Islet of Langerhans (tissue), 1 donor: ENCODE measurements at regions not wholly inside any gene's neighbourhood (a gene's known extent, or its start where the extent isn't known, plus 50 kb on each side); places are given as distances from the start of the nearest gene placed in this dataset.
"Not testable (repeated sequence)": the region's sequence is repeated elsewhere in the genome, so short reads cannot be mapped to it uniquely, and the experiment has no call there.

ENCODE experiments used
- FAIRE-seq: peaks from one replicate; lab custom pipeline; 2011; peaks lifted over from hg19 to GRCh38; lab: Jason Lieb, UNC

DNA sequence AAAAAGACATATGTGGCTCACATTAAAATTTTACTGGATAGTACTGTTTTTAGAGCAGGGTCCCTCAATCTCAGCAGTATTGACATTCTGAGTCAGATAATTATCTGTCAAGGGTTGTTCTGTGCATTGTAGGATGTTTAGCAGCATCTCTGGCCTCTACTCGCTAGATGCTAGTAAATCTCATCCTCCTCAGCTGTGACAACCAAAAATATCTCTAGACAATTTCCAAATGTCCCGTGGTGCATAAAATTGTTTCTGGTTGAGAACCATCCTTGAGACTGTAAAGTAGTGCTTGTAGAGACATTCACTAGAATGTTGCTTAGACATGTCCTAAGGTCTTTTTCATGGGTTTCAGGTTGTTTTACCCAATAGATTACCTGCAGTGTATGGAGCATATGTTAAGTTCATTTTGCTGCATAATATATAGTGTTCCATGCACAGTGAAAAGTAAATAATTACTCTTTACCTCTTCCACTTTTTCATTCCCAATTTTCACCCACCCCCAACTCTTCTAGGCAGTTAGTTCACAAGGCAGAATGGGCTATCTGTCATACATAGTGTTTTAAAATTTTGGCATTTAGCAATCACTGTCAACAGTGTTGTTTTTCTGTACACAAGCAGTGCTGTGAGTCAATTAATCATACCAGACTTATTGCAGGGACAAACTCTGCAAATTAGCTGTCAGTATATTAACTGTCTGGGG lies 200.2 kb upstream of the SLC38A2 start:
- FAIRE-seq: no peak

DNA sequence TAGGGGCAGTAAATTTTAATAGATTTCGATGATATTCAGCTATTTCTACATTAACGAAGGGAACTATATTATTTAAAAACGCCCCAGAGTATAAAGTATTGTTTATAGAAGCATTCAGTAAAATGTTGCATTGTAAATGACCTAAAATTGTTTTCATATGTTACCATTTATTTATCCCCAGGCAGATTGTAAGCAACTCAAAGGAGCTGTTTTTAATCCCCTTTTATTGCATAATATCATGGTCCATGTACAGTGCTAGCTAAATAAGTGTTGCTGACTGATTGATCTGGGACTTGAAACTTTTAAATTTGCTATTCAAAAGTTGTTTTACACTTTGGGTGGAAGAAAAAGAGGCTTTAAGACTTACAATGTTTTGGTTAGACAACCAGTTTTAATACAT lies 199.0 kb upstream of the SLC38A2 start:
- no peak for FAIRE-seq

DNA sequence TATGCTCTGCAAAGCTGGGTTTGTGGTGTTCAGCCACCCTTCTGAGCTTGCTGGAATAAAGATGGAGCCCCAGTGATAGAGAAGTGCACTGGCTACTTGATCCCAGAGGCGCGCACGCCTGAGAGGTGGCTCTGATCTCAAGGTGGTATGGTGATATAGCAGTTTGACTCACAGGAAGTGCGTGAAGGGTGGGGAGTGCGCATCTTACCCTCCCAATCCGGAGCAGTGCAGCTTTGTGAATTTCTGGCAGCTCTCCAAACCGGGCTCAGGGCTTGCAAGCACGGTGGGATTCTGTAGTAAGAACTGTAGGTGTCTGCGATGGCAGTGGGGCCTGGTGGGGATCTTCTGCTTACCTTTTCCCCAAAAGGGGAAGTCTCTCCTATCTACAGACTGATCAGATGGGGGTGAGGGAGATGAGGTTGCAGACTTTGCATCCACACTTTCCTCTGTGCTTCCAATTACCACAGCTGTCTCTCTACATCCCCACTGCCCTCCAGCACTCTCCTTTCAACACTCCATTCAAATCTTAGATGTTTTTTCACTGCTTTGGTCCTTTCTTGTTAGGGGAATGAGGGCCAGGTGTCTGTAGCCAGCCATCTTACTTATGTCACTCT lies 197.4 kb upstream of the SLC38A2 start:
- FAIRE-seq: no peak

DNA sequence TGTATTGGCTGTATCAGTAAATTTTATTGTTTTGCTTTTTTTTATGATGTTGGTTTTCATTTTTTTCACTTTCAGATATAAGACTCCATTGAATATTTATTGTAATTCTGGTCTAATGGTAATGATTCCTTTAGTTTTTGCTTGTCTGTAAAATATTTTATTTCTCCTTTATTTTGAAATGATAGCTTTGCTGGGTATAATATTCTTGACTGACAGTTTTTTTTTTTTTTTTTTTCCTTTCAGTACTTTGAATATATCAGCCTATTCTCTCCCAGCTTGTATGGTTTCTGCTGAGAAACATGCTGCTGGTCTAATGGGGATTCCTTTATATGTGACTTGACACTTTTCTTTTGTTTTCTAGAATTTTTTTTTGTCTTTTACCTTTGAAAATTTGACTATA lies 195.1 kb upstream of the SLC38A2 start:
- no peak for FAIRE-seq

DNA sequence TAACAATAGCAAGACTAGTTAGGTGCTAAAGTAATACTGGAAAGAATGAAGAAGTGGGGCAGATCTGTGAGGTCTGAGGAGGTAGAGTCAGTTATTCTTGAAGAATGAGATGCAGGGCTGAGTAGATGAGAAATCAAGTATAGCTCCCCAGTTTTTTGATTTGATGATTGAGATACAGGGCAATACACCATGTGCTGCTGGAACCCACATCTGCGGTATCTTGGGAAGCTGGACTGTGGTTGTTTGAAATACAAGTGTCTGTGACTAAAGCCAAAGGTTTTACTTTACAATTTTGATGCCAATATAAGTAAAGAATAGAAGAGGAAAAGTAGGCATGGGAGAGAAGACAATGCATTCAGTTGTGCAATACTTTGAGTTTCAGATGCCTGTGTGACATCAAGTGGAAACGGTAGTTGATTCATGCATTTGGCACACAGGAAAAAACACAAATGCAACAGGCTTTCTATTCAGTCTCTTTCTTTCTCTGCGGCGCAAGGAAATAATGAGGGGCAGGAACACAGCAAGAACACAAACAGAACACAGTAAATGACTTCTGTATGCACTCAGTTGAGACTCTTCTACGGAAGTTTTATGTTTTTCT lies 190.2 kb upstream of the SLC38A2 start:
- FAIRE-seq: no peak

DNA sequence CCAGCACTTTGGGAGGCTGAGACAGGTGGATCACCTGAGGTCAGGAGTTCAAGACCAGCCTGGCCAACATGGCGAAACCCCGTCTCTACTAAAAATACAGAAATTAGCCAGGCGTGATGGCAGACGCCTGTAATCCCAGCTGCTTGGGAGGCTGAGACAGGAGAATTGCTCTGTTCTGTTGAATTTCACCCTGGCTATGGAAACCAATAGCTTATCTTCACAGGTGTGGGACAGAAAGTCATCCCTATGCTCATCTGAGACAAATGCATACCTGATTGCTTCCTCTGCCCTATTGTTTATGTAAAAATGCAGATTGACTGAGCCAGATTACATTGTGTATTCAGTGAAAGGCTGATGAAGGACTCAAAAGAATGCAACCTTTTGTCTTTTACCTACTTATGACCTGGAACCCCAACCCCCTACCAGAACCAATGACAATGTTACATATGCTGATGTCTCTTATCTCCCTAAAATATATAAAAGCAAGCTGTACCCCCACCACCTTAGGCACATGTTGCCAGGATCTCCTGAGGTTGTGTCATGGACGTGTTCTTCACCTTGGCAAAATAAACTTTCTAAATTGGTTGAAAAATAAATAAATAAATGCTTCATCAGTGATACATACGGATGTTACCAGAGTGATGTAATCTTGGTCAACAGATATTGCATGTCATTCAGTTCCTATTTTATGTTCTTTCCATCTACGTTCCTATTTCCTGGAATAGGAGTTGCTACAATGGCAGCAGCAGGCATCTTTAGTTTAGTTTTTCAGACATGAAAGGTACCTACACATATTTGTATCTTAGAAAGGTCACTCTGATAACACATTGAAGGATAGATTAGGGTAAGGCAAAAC lies 189.4 kb upstream of the SLC38A2 start:
- not testable (repeated sequence) for FAIRE-seq

DNA sequence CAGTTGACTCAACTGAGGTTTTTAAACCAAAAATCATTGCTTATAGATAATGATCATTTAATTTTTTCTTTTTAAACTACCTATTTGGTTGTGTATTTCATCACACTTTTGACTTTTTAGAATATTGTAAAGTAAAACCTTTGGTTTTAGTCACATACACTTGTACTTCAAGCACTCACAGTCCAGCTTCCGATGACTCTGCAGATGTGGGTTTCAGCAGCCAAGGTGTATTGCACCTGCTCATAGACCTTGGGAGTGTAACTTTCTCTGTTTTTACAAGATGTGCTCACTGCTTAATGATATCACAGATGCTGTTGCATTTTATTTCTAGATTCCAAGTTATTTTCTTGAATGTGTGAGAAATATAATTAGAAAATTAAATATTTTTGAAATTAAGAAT lies 188.3 kb upstream of the SLC38A2 start:
- FAIRE-seq: no peak

DNA sequence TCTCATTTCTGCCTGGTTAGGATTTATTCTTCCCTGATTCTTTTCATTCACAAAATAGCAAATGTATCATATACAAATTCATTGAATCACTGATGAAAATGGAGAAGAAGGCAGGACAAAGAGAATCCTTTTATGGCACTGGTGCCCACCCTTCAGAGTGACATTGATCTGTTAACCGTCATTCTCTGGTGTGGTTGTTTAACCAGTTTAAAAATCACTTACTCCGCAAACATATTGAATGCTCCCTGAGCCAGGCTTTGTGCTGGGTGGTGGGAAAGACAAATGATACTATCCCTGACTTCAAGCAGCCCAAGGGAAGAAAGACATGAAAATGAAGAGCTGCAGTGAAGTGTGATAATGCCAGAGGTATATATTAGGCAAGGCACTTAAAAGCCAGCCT lies 187.5 kb upstream of the SLC38A2 start:
- FAIRE-seq: no peak

DNA sequence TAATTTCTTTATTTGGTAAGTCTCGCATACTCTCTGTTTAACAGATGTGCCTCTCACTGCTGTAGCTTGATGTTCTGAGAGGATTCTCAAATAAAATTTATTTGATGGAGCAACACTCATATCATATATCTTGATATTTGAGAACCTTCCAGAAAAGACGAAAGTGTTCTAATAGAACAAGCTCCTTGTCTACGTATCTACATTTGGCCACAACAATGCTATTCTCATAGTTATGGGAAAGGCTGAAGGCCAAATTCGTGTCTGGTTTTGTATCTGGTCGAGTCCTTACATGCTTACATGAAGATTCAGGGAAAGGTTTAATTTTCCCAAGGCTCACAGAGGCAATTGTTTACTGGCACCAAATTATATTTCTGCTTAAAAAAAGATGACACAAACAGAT lies 186.7 kb upstream of the SLC38A2 start:
- FAIRE-seq: no peak

DNA sequence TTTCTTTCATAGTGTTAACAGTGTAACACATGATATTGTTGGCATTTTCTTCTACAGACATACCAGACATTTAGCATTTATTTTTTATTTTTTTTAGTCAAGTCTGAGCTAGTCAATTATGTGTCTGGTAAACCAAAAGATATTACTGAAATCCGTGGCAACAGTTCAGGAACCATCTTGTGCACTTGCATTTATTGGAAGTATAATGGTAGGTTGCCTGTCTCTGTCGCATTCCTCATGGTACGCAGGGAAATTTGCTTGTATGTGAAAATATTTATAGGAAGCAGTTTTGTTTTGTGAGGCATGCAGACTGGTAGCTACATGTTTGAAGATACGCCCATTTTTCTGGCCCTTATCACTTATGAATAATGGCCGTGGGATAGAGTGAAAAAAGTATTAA lies 186.1 kb upstream of the SLC38A2 start:
- FAIRE-seq: no peak

DNA sequence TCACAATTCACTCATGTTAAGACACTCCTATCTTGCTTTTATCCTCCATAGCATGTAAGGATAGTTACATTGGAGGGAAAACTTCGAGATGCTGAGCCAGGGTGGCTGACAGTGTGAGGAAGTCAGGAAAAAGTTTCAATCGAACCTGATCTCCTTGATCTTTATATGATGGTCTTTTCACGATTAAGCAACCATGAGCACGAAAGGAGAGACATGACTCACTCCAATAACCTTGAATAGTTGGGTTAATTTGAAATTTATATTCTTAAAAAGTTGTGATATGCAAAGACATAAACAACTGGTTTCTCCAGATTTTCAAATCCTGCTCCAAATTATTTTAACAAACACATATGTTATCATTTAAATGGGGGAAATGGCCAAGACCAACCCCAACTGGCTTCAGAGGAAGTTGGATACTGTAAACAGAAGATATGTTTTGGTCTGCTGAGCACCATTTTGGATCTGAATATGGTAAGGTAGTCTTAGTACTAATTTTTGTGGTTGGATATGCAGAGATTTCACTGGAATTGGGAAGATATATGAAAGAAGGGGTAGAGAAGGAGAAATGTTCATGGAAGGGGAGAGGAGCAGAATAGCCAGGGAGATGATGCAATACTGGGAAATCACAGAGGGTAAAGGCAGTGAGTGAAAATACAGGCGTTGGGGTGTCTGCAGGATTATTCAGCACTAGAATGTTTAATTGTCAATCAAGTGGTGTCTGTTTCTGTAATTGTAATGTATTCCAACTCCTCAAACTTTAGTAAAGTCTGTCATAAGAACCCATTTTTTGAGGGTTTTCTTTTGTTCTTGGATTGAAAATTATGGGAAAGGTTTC lies 185.2 kb upstream of the SLC38A2 start:
- no peak for FAIRE-seq

DNA sequence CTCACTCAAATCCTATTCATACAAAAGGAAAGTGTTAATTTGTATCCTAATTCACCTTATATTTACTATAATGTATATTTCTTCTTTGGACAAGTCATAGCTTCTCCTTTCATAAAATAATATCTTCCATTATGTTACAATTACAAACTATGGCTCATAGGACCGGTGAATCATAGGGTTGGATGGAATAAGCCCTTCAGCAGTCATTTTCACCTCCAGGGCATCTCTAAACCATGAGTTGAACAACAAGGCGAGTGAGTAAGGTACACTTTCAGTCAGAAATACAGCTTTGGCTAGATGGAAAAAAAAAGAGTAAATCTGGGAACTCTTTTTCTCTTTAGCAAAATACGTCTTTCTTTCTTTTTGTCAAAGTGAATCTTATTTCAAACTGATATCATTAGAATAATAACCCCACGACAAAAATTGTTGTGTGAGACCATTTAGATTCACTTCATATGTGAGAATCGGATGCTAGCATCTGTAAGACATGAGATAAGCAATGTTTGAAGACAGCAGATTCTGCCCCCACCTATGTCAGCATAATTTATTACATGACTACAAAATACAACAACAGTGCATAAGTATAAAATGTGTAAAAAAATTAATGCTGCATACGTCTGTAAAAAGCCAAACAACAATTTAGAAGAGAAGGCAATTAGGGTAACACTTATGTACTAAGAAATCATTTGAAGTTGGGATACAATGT lies 184.4 kb upstream of the SLC38A2 start:
- no peak for FAIRE-seq

DNA sequence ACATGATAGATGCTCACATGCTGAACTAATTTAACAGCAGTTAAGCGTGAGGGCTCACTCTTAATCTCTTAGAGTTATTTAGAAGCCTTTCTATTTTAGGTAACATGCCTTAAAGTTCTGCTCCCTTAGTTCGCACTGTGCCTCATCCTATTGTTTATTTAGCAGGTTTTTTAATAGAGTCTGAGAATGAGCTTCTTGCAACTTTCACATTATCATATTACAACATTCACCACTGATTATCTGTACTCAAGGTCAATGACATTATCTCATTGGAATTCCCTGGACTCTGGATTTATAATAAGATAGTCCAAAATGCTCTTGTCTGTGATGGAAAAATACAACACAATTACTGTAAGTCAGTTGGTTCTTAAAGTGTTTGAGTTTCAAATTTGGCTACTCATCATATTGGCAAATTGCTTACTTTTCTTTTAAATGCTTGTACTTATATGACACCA lies 183.6 kb upstream of the SLC38A2 start:
- FAIRE-seq: peak; percentile 47

DNA sequence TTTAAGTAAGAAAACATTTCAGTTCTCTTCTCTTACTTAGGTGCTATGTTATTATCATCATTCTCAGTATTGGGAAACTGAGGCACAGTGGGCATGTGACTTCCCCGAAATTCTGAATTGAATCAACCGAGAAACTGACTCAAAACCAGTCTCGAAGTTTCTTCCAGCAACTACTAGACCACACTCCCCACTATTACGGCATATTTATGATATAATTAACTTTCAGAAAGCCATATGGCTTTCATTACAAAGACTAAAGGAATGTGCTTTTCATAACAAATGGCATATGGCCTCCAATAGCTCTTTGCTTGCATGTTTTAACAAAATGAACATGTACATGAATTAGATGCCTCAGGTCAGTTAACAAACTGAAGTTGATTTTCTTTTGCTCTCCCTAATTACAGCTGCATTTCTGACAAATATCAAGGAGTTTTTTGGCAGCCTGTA lies 182.9 kb upstream of the SLC38A2 start:
- no peak for FAIRE-seq

DNA sequence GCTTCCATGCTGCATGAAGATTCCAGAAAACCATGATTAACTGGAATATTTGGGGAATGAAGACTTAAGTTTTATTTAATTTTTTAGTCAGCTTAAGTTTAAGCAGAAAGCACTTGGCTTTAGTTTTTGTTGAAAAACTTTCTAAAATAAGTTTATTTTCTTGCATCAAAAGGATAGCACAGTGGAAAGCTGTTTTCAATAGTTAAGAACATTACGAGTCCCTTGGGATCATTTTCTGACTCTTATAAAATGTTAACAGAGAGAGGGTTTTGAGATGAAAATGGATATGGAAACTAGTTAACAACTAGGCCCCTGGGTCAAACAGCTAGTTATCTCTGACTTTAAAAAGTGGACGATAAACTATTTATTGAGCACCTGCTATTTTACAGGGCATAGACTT lies 181.9 kb upstream of the SLC38A2 start:
- no peak for FAIRE-seq

DNA sequence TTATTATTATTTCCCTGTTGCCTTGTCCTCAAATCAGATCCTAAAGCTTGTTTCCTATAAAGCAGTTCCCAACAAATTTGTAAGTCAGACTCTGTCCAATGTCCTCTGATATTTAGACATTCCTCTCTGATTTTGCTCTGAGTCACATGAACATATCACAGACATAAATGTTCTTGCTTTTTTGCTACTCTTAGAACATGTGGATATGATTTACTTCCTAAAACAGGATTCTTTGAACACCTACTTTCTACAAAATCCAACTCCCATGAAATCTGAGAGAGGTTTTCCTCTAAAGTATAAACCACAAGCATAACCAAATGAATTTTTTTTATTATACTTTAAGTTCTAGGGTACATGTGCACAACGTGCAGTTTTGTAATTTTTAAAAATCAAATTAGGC lies 181.3 kb upstream of the SLC38A2 start:
- FAIRE-seq: no peak

DNA sequence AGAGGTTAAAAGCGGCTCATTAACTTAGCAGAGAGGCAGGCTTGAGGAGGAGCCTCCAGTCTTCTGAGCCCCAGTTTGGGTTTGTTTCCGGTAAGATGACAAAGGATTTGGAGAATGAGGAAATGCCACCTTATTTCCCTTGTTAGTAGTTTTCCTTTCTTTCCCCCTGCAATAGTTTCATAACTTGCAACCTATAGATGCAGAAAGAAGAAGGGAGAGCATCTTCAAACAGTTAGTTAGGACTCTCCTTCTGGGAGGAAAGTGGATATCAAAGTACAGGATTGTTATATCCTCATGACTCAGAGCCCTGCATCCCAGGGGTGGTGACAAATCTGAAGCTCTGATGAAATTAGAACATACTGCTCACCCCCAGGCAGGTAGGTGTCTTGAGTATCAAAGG lies 180.7 kb upstream of the SLC38A2 start:
- FAIRE-seq: no peak

DNA sequence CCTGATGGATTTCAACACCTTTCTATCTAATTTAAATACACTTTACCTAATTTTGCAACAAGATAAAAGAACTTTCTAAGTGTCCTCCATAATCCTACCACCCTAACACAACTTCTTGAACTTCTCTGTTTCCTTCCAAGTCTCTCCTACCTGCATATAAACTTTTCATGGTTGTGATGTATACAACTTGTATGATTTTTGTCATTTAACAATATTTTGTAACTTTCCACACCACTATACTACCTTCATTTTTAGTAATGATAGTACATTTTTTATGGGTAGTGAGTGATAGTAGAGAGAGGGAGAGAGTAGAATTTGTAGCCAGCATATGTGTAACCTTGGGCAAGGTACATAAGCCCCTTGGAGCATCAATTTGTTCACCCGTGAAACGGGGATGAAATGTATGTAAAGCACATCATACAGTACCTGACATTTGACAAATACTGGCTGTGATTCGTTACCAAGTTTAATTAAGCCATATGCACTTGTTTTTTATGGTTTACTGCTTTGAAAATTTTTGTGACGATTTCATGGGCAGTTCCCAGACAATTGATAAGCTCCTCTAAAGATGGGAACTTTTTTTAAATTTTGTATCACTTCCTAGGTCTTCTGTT lies 177.8 kb upstream of the SLC38A2 start:
- FAIRE-seq: no peak

DNA sequence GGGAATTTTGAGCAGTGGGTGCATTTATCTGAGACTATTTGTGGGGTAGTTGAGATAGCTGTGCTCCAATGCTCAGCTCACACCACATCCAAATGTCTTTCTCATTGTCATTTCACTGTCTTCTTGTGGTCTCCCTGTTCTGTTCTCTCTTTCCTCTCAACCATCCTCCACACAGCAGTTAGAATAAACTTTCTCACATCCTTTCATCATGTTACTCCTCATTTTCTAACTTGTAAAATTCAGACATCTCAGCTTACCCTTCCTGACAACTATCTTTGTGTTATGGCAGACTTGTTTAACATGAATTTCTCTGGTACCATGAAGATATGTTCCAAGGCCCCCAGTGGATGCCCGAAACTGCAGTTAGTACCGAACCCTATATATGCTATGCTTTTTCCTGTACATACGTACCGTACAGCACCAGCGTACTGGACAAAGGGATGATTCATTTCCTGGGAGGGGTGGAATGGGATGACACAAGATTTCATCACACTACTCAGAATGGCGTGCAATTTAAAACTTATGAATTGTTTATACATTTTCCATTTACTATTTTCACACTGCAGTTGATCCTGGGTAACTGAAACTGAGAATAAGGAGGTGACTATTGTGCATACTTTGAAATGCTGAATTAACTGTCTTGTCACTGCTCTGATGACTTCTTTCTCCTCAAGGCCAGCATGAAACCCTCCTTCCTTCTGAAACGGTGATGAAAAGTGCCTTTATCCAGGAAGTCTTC lies 177.1 kb upstream of the SLC38A2 start:
- FAIRE-seq: no peak

DNA sequence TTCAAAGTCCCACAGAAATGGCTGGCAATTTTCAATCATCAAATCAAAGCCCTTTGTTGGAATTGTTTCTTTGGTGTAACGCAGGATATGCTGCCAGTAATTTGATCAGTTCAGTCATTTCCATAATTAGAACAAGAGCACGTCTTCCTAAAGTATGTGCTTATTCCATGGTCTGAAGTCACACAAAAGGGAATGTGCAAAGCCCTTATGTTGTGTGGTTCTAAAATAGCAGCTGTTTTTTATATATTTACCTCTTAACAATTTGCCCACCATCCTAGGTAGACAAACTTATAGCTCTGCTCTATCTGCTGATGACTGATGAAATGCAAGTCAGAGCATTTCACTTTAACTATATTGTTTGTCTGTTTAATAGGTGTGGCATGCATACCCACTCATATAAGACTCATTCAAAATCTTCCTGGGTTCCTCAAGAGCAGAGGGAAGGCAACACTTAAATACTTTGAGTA lies 176.1 kb upstream of the SLC38A2 start:
- FAIRE-seq: no peak
